Epithelial cell of prostate (primary cell): ENCODE measurements at regions not wholly inside any gene's neighbourhood (a gene's known extent, or its start where the extent isn't known, plus 50 kb on each side); places are given as distances from the start of the nearest gene placed in this dataset.

Experiments
- DNase-seq: peaks from one replicate; pipeline ENCODE4 v3.0.0-alpha.2; 2011; ENCODE audit warnings: low read depth, low spot score
- H3K27ac ChIP-seq: fragments of 450-650 bp; 2 replicates; pipeline ENCODE4 v1.5.1; 2017; ENCODE audit warnings: mild to moderate bottlenecking

GRCh38 chr2:239466061-239466754 lies 65.4 kb upstream of the HDAC4 start:
- no peak for DNase-seq

GRCh38 chr2:239465017-239466001 lies 64.5 kb upstream of the HDAC4 start:
- DNase-seq = no peak
- H3K27ac ChIP-seq = no peak overlapping the region

More at GRCh38 chr2:239466061-239466754, 65.4 kb upstream of the HDAC4 start:
- H3K27ac ChIP-seq = no peak overlapping the region

- H3K27ac ChIP-seq = no peak overlapping the region
- DNase-seq = no peak
Observed at GRCh38 chr2:239464166-239465016, 63.6 kb upstream of the HDAC4 start.

GRCh38 chr2:239463541-239464165 lies 62.8 kb upstream of the HDAC4 start:
- DNase-seq = no peak
- no peak overlapping the region for H3K27ac ChIP-seq

GRCh38 chr2:239462671-239463506 lies 62.1 kb upstream of the HDAC4 start:
- DNase-seq = no peak
- H3K27ac ChIP-seq = no peak overlapping the region

- H3K27ac ChIP-seq = no peak overlapping the region
- DNase-seq = no peak
Observed at GRCh38 chr2:239462191-239462515, 61.3 kb upstream of the HDAC4 start.

- no peak for DNase-seq
Observed at GRCh38 chr2:239461291-239462190, 60.7 kb upstream of the HDAC4 start.

GRCh38 chr2:239460780-239461179 lies 60.0 kb upstream of the HDAC4 start:
- H3K27ac ChIP-seq = no peak overlapping the region
- DNase-seq = no peak

More at GRCh38 chr2:239461291-239462190, 60.7 kb upstream of the HDAC4 start:
- no peak overlapping the region for H3K27ac ChIP-seq

- no peak overlapping the region for H3K27ac ChIP-seq
- DNase-seq = no peak
Observed at GRCh38 chr2:239459606-239460005, 58.8 kb upstream of the HDAC4 start.

- no peak overlapping the region for H3K27ac ChIP-seq
- no peak for DNase-seq
Observed at GRCh38 chr2:239459056-239459455, 58.2 kb upstream of the HDAC4 start.

- no peak overlapping the region for H3K27ac ChIP-seq
- no peak for DNase-seq
Observed at GRCh38 chr2:239457586-239458445, 57.0 kb upstream of the HDAC4 start.

- DNase-seq = no peak
- H3K27ac ChIP-seq = no peak overlapping the region
Observed at GRCh38 chr2:239456940-239457339, 56.1 kb upstream of the HDAC4 start.

GRCh38 chr2:239455436-239456203 lies 54.8 kb upstream of the HDAC4 start:
- no peak overlapping the region for H3K27ac ChIP-seq
- no peak for DNase-seq

GRCh38 chr2:239454507-239454906 lies 53.7 kb upstream of the HDAC4 start:
- H3K27ac ChIP-seq = no peak overlapping the region
- no peak for DNase-seq
